Stimulated activated CD4-positive, alpha-beta T cell treated with anti-CD3 and anti-CD28 coated beads, Interleukin-15, amount 100 ng/mL, for 48 hours (primary cell): ENCODE measurements at regions not wholly inside any gene's neighbourhood (a gene's known extent, or its start where the extent isn't known, plus 50 kb on each side); places are given as distances from the start of the nearest gene placed in this dataset.
"Not testable (repeated sequence)": the region's sequence is repeated elsewhere in the genome, so short reads cannot be mapped to it uniquely, and the experiment has no call there.

Experiments
- DNase-seq, 2 donors: peaks; one replicate each; pipeline ENCODE4 v3.0.0-alpha.2; 2020; ENCODE audit warnings: low read depth in 2 of 2

- no peak for DNase-seq
Measured at GRCh38 chr21:17128132-17128531, 384.7 kb upstream of the CXADR start.

GRCh38 chr21:17139159-17139558 is 373.7 kb upstream of the CXADR start:
- DNase-seq: not testable (repeated sequence)

GRCh38 chr21:17139696-17140095 is 373.1 kb upstream of the CXADR start:
- DNase-seq: no peak

- no peak for DNase-seq
Measured at GRCh38 chr21:17146426-17146825, 366.4 kb upstream of the CXADR start.

- no peak for DNase-seq
Measured at GRCh38 chr21:17159697-17160096, 353.1 kb upstream of the CXADR start.

GRCh38 chr21:17185674-17186073 is 327.2 kb upstream of the CXADR start:
- no peak for DNase-seq

- no peak for DNase-seq
Measured at GRCh38 chr21:17189963-17190362, 322.9 kb upstream of the CXADR start.

- no peak for DNase-seq
Measured at GRCh38 chr21:17191346-17191993, 321.4 kb upstream of the CXADR start.

- no peak for DNase-seq
Measured at GRCh38 chr21:17195351-17195750, 317.5 kb upstream of the CXADR start.

GRCh38 chr21:17195976-17196375 is 316.9 kb upstream of the CXADR start:
- no peak for DNase-seq

GRCh38 chr21:17196623-17197022 is 316.2 kb upstream of the CXADR start:
- no peak for DNase-seq

- DNase-seq: no peak
Measured at GRCh38 chr21:17197996-17198395, 314.8 kb upstream of the CXADR start.

GRCh38 chr21:17200250-17200649 is 312.6 kb upstream of the CXADR start:
- DNase-seq: no peak

GRCh38 chr21:17201741-17202260 is 311.0 kb upstream of the CXADR start:
- DNase-seq: no peak

GRCh38 chr21:17214801-17215200 is 298.0 kb upstream of the CXADR start:
- DNase-seq: no peak

GRCh38 chr21:17219050-17219449 is 293.8 kb upstream of the CXADR start:
- DNase-seq: not testable (repeated sequence)

GRCh38 chr21:17231124-17231523 is 281.7 kb upstream of the CXADR start:
- DNase-seq: no peak

GRCh38 chr21:17231771-17232170 is 281.1 kb upstream of the CXADR start:
- DNase-seq: no peak

GRCh38 chr21:17238468-17238867 is 274.4 kb upstream of the CXADR start:
- DNase-seq: no peak

- DNase-seq: no peak
Measured at GRCh38 chr21:17250778-17251241, 262.0 kb upstream of the CXADR start.

GRCh38 chr21:17257784-17258183 is 255.1 kb upstream of the CXADR start:
- DNase-seq: no peak

- no peak for DNase-seq
Measured at GRCh38 chr21:17264182-17264581, 248.7 kb upstream of the CXADR start.

GRCh38 chr21:17269760-17270159 is 243.1 kb upstream of the CXADR start:
- no peak for DNase-seq

GRCh38 chr21:17270229-17270628 is 242.6 kb upstream of the CXADR start:
- no peak for DNase-seq
